WERI-Rb-1 (cell line): ENCODE measurements at regions not wholly inside any gene's neighbourhood (a gene's known extent, or its start where the extent isn't known, plus 50 kb on each side); places are given as distances from the start of the nearest gene placed in this dataset.

Experiments
- DNase-seq: peaks from one replicate; pipeline ENCODE4 v3.0.0-alpha.2; 2020
- H3K27ac ChIP-seq: fragments of 250-450 bp; sonication (Bioruptor Pico); 2 replicates; pipeline ENCODE4 v1.5.1; 2020; ENCODE audit warnings: mild to moderate bottlenecking, moderate library complexity
- H3K27me3 ChIP-seq: fragments of 250-450 bp; sonication (Bioruptor Pico); 2 replicates; pipeline ENCODE4 v1.5.1; 2021; ENCODE audit warnings: mild to moderate bottlenecking, low read depth, moderate library complexity; ENCODE audit not compliant: insufficient read depth, severe bottlenecking
- H3K36me3 ChIP-seq: fragments of 250-450 bp; sonication (Bioruptor Pico); 2 replicates; pipeline ENCODE4 v1.5.1; 2020; ENCODE audit warnings: mild to moderate bottlenecking, moderate library complexity
- H3K4me3 ChIP-seq: 2 replicates; pipeline ENCODE4 v1.5.1; 2011; ENCODE audit warnings: low read depth, mild to moderate bottlenecking, control low read depth, low read length
- H3K9me3 ChIP-seq: fragments of 250-450 bp; sonication (Bioruptor Pico); 2 replicates; pipeline ENCODE4 v1.5.1; 2021; ENCODE audit warnings: mild to moderate bottlenecking, moderate library complexity; ENCODE audit not compliant: severe bottlenecking
- TF ChIP-seq, protein P1 (sequence below): IDR thresholded peaks from 2 replicates; pipeline ENCODE4 v1.5.1; 2011; ENCODE audit warnings: low read depth, mild to moderate bottlenecking, control low read depth, inconsistent platforms, low read length

DNA sequence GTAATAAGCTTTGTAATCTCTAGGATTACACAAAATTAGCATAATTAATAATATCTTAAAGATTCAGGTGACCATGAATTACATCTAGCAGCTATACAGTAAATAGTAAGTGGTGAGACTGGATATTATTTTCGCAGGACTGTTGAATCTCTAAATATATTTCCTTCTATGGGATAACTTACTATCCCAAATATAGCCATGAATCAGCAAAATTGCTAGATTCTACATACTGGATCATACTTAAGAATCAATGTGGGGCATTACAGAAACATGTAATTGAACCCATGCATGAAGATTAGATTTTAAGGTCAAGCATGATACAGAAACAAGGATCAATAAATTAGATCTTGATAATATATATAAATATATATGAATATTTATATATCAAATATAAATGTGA is 1203.4 kb downstream of the BRINP3 start:
- H3K4me3 ChIP-seq, result no peak overlapping the region
- DNase-seq, result no peak
- no peaks in the 10 kb centered on the region for H3K36me3 ChIP-seq
- no peaks in the 10 kb centered on the region for H3K27me3 ChIP-seq
- TF ChIP-seq, protein P1, sequence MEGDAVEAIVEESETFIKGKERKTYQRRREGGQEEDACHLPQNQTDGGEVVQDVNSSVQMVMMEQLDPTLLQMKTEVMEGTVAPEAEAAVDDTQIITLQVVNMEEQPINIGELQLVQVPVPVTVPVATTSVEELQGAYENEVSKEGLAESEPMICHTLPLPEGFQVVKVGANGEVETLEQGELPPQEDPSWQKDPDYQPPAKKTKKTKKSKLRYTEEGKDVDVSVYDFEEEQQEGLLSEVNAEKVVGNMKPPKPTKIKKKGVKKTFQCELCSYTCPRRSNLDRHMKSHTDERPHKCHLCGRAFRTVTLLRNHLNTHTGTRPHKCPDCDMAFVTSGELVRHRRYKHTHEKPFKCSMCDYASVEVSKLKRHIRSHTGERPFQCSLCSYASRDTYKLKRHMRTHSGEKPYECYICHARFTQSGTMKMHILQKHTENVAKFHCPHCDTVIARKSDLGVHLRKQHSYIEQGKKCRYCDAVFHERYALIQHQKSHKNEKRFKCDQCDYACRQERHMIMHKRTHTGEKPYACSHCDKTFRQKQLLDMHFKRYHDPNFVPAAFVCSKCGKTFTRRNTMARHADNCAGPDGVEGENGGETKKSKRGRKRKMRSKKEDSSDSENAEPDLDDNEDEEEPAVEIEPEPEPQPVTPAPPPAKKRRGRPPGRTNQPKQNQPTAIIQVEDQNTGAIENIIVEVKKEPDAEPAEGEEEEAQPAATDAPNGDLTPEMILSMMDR, result no peak
- no peaks in the 10 kb centered on the region for H3K9me3 ChIP-seq
- H3K27ac ChIP-seq, result no peak overlapping the region

DNA sequence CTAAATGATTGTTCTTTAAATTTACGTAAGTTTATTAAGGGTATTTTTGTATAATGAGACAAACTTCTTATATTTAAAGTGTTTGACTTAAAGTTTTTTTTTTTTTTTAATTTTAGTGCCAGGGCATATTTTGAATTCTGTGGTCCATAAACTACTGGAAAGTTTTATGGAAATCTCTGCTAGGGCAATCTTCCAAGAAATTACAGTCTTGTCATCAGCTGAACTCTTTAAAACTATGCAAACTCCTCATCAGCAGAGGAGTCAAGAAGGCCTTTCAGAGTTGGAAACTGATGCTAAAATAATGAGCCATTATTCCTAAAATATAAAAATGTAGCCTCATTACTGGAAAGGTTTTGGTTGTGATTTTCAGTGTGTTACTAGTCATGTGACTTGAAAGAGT is 1201.9 kb downstream of the BRINP3 start:
- TF ChIP-seq, protein P1, result no peak

GRCh38 chr1:189289346-189289745 is 1188.3 kb downstream of the BRINP3 start:
- no peak overlapping the region for H3K27ac ChIP-seq
- no peaks in the 10 kb centered on the region for H3K27me3 ChIP-seq
- TF ChIP-seq, protein P1, result no peak
- H3K9me3 ChIP-seq, result no peaks in the 10 kb centered on the region
- H3K36me3 ChIP-seq, result no peaks in the 10 kb centered on the region
- no peak for DNase-seq
- no peak overlapping the region for H3K4me3 ChIP-seq

More for the DNA sequence above, 1201.9 kb downstream of the BRINP3 start:
- no peaks in the 10 kb centered on the region for H3K9me3 ChIP-seq
- no peaks in the 10 kb centered on the region for H3K27me3 ChIP-seq
- no peak overlapping the region for H3K4me3 ChIP-seq
- DNase-seq, result no peak
- H3K27ac ChIP-seq, result no peak overlapping the region
- no peaks in the 10 kb centered on the region for H3K36me3 ChIP-seq

DNA sequence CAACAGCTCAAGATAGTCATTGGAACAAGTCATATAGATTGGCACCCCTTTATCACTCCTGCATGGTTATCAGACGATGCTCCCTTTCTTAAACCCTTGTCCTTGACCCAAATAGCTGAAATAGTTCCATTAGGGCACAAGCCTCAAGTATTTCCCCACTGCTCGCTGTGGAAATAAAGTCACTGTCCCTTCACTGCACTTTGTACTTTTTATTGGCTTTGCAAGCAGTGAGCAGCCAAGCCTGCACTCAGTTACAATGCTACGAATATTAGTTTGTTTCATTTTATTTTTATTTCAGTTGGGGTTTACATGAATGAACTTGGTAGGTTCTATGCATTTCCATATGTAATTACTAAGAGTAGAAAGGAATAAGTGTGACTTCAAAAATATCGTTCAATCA is 1176.4 kb downstream of the BRINP3 start:
- H3K9me3 ChIP-seq, result no peaks in the 10 kb centered on the region
- DNase-seq, result no peak
- no peaks in the 10 kb centered on the region for H3K36me3 ChIP-seq
- no peak overlapping the region for H3K4me3 ChIP-seq
- TF ChIP-seq, protein P1, result no peak
- no peaks in the 10 kb centered on the region for H3K27me3 ChIP-seq
- no peak overlapping the region for H3K27ac ChIP-seq

DNA sequence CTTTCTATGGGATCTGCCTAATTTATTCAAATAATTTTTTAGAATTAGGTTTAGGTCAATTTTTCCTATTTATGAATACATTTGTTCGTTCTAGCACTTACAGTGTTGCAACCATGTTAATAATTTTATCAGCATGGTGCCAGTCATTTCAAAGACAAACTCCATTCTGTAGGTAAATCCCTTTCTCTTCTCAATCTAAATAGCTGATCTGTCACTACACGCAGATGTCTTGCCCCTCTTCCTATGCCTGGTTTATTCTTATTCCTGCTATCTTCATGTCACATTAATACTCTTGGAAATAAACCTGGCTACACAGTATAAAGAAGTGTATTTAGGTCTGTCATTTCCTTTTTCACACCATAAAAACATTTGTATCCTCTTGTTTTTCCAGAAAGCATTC is 1172.4 kb downstream of the BRINP3 start:
- H3K27ac ChIP-seq, result no peak overlapping the region
- H3K36me3 ChIP-seq, result no peaks in the 10 kb centered on the region
- no peaks in the 10 kb centered on the region for H3K9me3 ChIP-seq
- H3K27me3 ChIP-seq, result no peaks in the 10 kb centered on the region
- no peak for DNase-seq
- TF ChIP-seq, protein P1, result no peak
- H3K4me3 ChIP-seq, result no peak overlapping the region

GRCh38 chr1:189311915-189312314 is 1165.7 kb downstream of the BRINP3 start:
- Histone ChIP-seq H3K4me3 (no peak overlapping the region), H3K27me3 (no peaks in the 10 kb centered on the region), H3K36me3 (no peaks in the 10 kb centered on the region), H3K9me3 (no peaks in the 10 kb centered on the region), H3K27ac (no peak overlapping the region)
- no peak for DNase-seq
- TF ChIP-seq, protein P1, result no peak
